CD4-positive, alpha-beta T cell (primary cell): ENCODE measurements at regions not wholly inside any gene's neighbourhood (a gene's known extent, or its start where the extent isn't known, plus 50 kb on each side); places are given as distances from the start of the nearest gene placed in this dataset.

ENCODE experiments used
- ATAC-seq: fragments of 200-7000 bp; cut with Tn5 transposase; one replicate; pipeline ENCODE4 v1.10.0; 2022; ENCODE audit warnings: mild to moderate bottlenecking; ENCODE audit not compliant: poor library complexity
- CTCF ChIA-PET: fragments of 350-600 bp; sonication (Branson Sonifier 250); formaldehyde crosslinking; loops from one replicate; lab custom pipeline; 2021; ENCODE audit warnings: antibody characterized with exemption, inconsistent platforms; lab: Charles Lee
- POLR2A ChIA-PET: fragments of 350-600 bp; sonication (Branson Sonifier 250); formaldehyde crosslinking; loops from one replicate; lab custom pipeline; 2021; ENCODE audit warnings: antibody characterized with exemption, inconsistent platforms; lab: Charles Lee
- DNase-seq, 14 experiments: peaks; one replicate each; pipeline ENCODE4 v3.0.0-alpha.2; 2013 to 2020; ENCODE audit warnings: mixed read lengths in 2 of 14
- H3K27ac ChIP-seq, 2 donors: one replicate each; pipeline versions ENCODE4 v1.5.1 to v1.7.0; 2013; ENCODE audit warnings: low read length in 2 of 2, low read depth in 1 of 2, mild to moderate bottlenecking in 1 of 2
- H3K27me3 ChIP-seq, 2 experiments: 1 replicate in 1 of 2; 2 replicates in 1 of 2; pipeline versions ENCODE4 v1.6.1 to v1.7.0; 2013; ENCODE audit warnings: low read length in 2 of 2, control low read depth in 1 of 2, mild to moderate bottlenecking in 1 of 2, moderate library complexity in 1 of 2; ENCODE audit not compliant: insufficient read depth in 2 of 2, control insufficient read depth in 1 of 2
- H3K36me3 ChIP-seq: one replicate; pipeline ENCODE4 v1.6.1; 2013; ENCODE audit warnings: low read length, control low read depth; ENCODE audit not compliant: insufficient read depth
- H3K4me1 ChIP-seq: one replicate; pipeline ENCODE4 v1.6.1; 2013; ENCODE audit warnings: low read length, control low read depth; ENCODE audit not compliant: insufficient read depth
- H3K4me3 ChIP-seq: one replicate; pipeline ENCODE4 v1.5.1; 2013; ENCODE audit warnings: mild to moderate bottlenecking, low read length, moderate library complexity
- H3K9me3 ChIP-seq, 2 experiments: 1 replicate in 1 of 2; 2 replicates in 1 of 2; pipeline versions ENCODE4 v1.6.1 to v1.7.0; 2013; ENCODE audit warnings: low read length in 2 of 2, mild to moderate bottlenecking in 2 of 2, control low read depth in 1 of 2, moderate library complexity in 1 of 2; ENCODE audit not compliant: control insufficient read depth in 1 of 2, insufficient read depth in 1 of 2
- H3K27ac Mint-ChIP-seq: one replicate; pipeline ENCODE4 v1.8.0; 2020; ENCODE audit warnings: mixed read lengths
- H3K27me3 Mint-ChIP-seq: one replicate; pipeline ENCODE4 v1.8.0; 2021; ENCODE audit warnings: mixed read lengths
- H3K36me3 Mint-ChIP-seq: one replicate; pipeline ENCODE4 v1.8.0; 2021; ENCODE audit warnings: low read depth, mixed read lengths
- H3K4me1 Mint-ChIP-seq: one replicate; pipeline ENCODE4 v1.8.0; 2021; ENCODE audit warnings: low read depth, mixed read lengths
- H3K4me3 Mint-ChIP-seq: one replicate; pipeline ENCODE4 v1.8.0; 2020; ENCODE audit warnings: mild to moderate bottlenecking, mixed read lengths
- H3K9me3 Mint-ChIP-seq: one replicate; pipeline ENCODE4 v1.8.0; 2020; ENCODE audit warnings: mixed read lengths
- intact Hi-C, 2 experiments: fragments of 100-400 bp; cut with DNase I in 1 of 2; cut with micrococcal nuclease in 1 of 2; formaldehyde crosslinking; loops; one replicate each; pipeline versions ENCODE4 v1.15.1 to v1.9.0; 2023 to 2025; cut with DNase I, micrococcal nuclease
- TF ChIP-seq, protein P1 (sequence below): fragments of 200-600 bp; IDR thresholded peaks from one replicate; pipeline ENCODE4 v1.8.0; 2022; ENCODE audit warnings: antibody characterized with exemption, mild to moderate bottlenecking

DNA sequence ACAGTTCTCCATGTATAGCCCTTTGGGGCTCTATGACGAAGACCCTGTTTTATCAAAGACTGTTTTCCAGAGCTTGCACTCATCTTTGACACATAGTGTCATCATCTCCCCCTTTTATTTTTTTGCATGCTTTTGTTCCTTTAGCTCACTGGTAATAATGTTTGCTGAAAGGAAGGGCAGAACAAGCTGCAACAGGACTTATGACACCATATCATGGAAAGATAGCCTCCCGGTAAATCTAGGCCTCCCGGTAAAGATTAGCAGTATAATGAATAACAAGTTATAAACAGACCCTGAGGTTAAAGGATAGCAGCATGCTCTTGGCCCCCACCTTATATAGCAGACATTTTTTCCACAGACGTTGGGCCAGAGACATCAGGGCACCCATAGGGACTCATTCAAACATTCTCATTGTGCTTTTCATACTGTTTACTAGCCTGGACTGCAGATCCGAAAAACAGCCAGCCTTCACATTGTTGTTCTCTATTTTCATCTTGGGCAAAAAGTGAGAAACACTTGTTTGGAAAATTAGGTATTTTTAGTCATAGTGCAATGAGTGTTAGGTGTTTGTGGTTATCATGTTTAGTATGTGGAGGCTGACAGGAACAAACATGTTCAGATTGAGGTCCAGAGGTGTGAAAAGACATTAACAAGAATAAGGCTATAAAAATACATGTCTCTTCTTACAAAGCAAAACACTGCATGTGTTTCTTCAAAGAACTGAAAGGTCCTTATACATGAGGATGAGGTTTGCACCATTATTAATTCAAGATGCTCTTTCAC, 136.9 kb upstream of the SPRY2 start:
- TF ChIP-seq, protein P1, sequence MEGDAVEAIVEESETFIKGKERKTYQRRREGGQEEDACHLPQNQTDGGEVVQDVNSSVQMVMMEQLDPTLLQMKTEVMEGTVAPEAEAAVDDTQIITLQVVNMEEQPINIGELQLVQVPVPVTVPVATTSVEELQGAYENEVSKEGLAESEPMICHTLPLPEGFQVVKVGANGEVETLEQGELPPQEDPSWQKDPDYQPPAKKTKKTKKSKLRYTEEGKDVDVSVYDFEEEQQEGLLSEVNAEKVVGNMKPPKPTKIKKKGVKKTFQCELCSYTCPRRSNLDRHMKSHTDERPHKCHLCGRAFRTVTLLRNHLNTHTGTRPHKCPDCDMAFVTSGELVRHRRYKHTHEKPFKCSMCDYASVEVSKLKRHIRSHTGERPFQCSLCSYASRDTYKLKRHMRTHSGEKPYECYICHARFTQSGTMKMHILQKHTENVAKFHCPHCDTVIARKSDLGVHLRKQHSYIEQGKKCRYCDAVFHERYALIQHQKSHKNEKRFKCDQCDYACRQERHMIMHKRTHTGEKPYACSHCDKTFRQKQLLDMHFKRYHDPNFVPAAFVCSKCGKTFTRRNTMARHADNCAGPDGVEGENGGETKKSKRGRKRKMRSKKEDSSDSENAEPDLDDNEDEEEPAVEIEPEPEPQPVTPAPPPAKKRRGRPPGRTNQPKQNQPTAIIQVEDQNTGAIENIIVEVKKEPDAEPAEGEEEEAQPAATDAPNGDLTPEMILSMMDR, result no peak

DNA sequence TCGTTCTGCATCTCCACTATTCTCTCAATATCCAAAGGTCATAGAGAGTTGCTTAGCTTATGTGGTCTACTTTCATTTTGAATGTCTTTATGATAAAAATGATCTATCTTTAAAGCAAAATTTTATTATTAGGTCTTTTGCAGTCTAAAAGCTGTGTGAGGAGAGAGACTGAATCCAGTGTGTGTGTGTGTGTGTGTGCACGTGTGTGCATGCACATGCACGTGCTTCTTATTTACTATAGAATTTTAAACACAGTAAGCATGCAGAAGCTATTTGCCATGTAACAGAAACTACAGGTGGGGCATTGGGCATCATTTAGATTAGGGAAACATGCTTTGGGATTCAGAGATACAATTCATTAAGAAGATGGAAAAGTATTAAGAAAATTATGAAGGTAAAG, 136.0 kb upstream of the SPRY2 start:
- ChIA-PET CTCF (no interaction called here), POLR2A (no interaction called here)
- no peak overlapping the region for H3K27ac Mint-ChIP-seq
- Histone ChIP-seq H3K9me3 (no peaks in the 10 kb centered on the region), H3K36me3 (no peaks in the 10 kb centered on the region), H3K4me1 (no peaks in the 10 kb centered on the region), H3K27me3 (no peaks in the 10 kb centered on the region), H3K4me3 (no peak overlapping the region), H3K27ac (no peak overlapping the region)
- ATAC-seq, result no peak
- no peak for DNase-seq
- H3K4me1 Mint-ChIP-seq, result no peaks in the 10 kb centered on the region
- no peaks in the 10 kb centered on the region for H3K27me3 Mint-ChIP-seq
- TF ChIP-seq, protein P1, result no peak
- intact Hi-C loops, result no loop called here
- H3K9me3 Mint-ChIP-seq, result no peaks in the 10 kb centered on the region
- H3K36me3 Mint-ChIP-seq, result no peaks in the 10 kb centered on the region
- no peak overlapping the region for H3K4me3 Mint-ChIP-seq

More for the DNA sequence above, 136.9 kb upstream of the SPRY2 start:
- Mint-ChIP-seq H3K36me3 (no peaks in the 10 kb centered on the region), H3K27me3 (no peaks in the 10 kb centered on the region), H3K4me1 (no peaks in the 10 kb centered on the region), H3K27ac (no peak overlapping the region), H3K4me3 (no peak overlapping the region), H3K9me3 (no peaks in the 10 kb centered on the region)
- intact Hi-C loops, result no loop called here
- Histone ChIP-seq H3K4me1 (no peaks in the 10 kb centered on the region), H3K27me3 (no peaks in the 10 kb centered on the region), H3K4me3 (no peak overlapping the region), H3K27ac (no peak overlapping the region), H3K9me3 (no peaks in the 10 kb centered on the region), H3K36me3 (no peaks in the 10 kb centered on the region)
- POLR2A ChIA-PET, result no interaction called here
- no peak for ATAC-seq
- CTCF ChIA-PET, result no interaction called here
- peak in 1 of 14 experiments; percentile 41 for DNase-seq

DNA sequence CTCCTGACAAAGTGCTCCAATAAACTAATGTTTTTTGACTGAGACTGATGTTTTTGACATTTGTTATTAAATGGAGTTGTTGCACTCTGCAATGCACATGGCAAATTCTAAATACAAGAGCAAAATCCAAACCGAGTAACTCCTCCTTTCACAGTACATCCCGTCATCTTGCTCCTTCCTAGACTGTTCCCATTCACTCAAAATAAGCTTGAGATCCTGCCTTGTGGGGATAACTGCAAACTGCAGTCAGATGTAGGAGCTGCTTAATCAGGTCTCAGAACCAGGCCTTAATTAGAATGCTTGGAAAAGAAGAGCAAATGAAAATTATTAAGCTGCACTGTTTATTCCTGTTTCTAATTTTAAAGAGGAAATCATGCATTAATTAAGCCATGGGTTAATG, 134.8 kb upstream of the SPRY2 start:
- no peaks in the 10 kb centered on the region for H3K36me3 Mint-ChIP-seq
- no peak overlapping the region for H3K4me3 Mint-ChIP-seq
- Histone ChIP-seq H3K4me3 (no peak overlapping the region), H3K36me3 (no peaks in the 10 kb centered on the region), H3K9me3 (no peaks in the 10 kb centered on the region), H3K4me1 (no peaks in the 10 kb centered on the region), H3K27ac (no peak overlapping the region), H3K27me3 (no peaks in the 10 kb centered on the region)
- TF ChIP-seq, protein P1, result no peak
- H3K9me3 Mint-ChIP-seq, result no peaks in the 10 kb centered on the region
- CTCF ChIA-PET, result interaction anchor here (0.6 kb wide), 1 partner anchor 37 kb away, joined by 3 read pairs; no protein-coding TSS in a partner anchor
- H3K4me1 Mint-ChIP-seq, result no peaks in the 10 kb centered on the region
- H3K27ac Mint-ChIP-seq, result no peak overlapping the region
- DNase-seq (no peak), ATAC-seq (no peak)
- POLR2A ChIA-PET, result no interaction called here
- intact Hi-C loops, result no loop called here
- H3K27me3 Mint-ChIP-seq, result no peaks in the 10 kb centered on the region
